HG02973 (cell line): ENCODE measurements at regions not wholly inside any gene's neighbourhood (a gene's known extent, or its start where the extent isn't known, plus 50 kb on each side); places are given as distances from the start of the nearest gene placed in this dataset.

Experiments used
- ATAC-seq: cut with Tn5 transposase; IDR thresholded peaks from one replicate; pipeline ENCODE4 v1.9.1; 2021; ENCODE audit warnings: moderate library complexity; ENCODE audit not compliant: unreplicated experiment

DNA sequence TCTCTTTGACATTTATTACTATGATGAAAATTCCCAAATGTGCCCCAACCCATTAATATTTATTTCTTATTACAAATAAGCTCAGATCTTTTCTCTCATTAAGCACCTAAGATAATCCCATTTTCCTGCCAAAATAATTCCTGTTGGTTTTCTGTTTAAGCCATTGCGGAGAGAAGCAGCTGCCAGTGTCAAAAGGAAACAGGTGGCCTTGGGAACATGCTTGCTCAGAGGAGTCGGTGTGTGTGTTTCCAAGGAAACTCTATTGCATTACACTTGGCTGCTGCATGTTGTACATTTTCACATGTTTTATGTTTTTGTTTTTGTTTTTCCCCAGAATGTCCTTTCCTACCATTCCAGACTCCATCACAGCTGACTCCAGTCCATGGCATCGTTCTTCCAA lies 56.4 kb downstream of the CD24 start:
- ATAC-seq: no peak

DNA sequence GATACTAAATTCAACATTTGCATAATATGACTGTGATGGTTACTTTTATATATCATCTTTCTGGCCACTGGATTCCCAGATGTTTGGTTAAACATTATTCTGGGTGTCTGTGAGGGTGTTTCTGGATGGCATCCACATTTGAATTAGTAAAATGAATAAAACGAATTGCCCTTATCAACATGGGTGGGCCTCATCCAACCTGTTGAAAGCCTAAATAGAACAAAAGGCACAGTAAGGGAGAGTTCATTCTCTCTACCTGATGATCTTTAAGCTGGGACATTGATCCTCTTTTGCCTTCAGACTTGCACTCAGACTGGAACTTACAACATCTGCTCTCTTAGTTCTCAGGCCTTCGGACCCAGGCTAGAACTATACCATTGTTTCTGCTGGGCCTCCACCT lies 57.6 kb downstream of the CD24 start:
- ATAC-seq: no peak

DNA sequence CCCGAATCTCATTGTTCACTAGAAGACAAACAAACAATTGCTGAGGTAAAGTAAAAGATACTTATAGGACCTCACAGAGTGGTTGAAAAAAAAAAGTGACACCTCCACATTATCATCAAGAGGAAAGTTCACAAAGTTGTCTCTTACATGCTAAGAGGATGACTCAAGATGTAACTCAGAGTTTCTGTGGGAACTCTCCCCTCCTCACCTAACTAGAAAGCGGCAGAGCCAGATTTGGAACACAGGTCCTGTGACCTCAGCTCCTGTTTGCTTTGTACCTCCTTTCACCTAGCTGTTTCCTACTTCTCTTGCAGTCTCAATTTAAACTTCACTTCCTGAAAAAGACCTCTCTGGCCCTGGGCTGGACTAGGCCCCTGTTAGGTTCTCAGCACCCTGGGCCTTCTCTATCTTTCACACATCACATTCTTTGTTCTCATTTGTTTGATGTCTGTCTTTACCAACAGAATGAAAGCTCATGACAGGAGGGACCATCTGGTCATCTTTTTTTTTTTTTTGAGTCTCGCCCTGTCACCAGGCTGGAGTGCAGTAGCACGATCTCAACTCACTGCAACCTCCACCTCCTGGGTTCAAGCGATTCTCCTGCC lies 60.8 kb downstream of the CD24 start:
- ATAC-seq: no peak

DNA sequence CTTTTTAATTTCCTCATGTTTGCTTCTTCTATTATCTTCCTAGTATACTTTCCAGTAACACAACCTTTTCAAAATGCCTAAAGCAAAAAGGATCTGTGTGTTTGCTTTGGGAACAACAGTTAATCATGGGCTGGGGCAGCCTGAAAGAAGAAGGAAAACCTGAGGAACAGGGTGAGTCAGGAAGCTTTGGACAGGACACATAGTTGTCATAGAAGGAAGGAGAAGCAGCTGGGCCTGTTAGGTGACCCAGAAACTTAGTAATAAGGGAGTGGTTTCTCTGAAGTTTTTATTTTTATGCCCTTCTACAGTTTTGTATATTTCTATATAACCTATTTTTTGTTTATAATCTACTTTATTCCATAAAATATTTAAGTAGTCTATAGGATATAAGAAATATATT lies 61.4 kb downstream of the CD24 start:
- ATAC-seq: no peak

DNA sequence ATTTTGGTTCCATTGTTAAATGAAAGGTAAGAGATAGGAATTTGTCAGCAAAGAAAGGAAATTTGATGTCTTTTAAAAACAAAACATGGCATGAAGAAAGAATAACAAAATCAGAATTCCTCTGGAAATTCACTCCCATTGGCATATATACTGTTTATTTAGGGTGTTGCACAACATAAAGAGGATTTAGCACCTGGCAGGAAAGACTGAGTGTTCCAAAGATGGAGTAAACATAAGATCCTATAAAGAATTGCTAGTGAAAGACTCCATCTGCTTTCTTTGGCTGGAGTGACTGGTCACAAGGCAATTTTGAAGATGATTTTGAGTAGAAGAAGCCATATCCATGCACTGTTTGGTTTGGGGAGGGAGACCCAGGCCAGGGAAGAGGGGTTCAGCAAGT lies 62.4 kb downstream of the CD24 start:
- no peak for ATAC-seq

DNA sequence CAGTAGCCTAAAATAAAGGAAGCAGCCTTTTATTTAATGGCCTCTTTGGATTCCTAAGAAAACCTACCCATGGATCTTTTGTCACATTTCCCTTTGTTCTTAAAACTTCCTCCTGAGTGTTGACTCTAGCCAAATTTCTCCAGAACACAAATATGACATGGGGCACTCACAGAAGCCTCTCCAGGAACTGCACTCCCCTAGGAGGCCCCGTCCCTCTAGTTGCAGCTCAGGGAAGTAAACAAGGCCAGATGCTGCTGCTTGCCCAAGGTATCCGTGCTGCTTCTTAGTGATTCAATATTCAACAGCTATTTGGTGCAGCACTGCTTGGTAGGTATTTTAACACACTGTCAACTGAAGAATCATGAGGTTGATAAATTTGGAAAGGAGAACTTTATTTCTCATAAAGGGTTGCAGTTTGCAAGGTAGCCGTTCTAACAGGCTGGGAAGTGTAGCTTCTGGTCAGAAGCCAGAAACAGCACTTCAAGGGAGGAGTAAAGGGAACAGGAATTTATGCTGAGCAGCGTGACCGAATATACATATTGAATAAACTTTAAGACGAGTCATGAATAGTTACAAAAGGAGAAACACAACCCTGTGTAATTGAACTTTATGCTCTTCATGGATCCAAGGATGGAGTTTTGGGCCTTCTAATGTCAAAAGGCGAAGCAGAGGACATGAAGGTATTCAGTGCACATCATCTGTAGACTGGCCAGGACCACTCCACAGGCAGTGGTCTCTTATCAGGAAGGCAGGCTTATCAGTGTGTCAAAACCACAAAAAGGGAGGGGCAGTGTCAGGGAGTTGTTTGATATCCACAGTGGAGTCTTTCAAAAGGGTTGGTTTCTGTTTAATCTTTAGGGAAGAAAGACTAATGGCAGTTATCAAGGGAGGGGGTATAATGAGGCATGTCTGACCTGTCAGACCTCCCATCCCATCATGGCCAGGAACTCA lies 63.3 kb downstream of the CD24 start:
- no peak for ATAC-seq

DNA sequence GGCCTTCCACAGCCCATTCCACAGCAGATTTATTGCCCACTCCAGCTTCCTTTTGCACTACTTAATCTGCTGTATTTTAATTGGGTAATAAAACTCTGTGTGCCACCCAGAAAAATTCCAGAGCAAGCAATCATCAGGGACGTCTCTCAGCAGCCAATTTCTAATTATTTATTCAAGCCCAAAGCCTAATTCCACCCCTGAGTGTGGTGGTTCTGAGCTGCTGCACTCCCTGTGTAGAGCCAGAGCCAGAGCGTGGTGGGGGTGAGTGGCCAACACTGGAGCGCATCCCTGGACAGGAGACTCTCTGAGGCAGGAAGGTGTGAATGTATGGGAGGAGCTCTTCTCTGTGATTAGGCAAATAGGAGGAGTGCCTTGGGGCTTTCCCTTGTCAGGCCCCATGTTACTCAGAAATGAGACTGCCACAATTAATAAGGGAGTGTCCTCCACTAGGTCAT lies 66.1 kb downstream of the CD24 start:
- no peak for ATAC-seq

DNA sequence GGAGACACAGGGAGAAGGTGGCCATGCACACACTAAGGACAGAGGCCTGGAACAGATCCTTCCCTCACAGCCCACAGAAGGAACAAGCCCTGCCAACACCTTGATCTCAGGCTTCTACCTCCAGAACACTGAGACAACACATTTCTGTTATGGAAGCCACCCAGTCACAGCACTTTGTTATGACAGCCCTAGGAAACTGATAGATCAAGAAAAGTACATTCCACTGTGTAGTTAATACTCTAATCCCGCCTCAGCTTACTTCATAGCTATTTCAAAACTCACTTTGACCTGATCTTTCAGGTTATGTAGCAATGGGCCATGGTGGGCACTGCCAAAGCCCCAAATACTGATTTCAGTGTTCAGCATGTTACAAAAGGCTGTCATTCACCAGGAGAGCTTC lies 66.8 kb downstream of the CD24 start:
- ATAC-seq: no peak

DNA sequence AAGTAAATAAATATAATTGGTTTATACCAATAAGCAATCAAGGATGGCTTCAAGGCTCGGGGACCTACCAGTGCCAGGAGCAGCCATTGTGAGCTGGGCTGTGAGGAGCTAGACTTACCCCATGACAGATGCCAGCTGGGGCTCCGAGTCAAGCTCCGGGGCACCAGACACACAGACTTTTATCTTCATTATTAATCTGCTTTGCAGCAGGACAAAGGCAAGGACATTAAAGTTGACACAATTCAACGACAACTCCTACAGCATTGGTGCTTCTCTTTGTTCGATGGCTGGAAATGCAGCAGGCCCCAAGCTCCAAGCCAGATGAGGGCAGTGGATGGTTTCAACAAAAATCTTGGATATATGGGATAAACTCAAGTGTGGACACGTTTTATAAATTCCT lies 68.3 kb downstream of the CD24 start:
- ATAC-seq: no peak

DNA sequence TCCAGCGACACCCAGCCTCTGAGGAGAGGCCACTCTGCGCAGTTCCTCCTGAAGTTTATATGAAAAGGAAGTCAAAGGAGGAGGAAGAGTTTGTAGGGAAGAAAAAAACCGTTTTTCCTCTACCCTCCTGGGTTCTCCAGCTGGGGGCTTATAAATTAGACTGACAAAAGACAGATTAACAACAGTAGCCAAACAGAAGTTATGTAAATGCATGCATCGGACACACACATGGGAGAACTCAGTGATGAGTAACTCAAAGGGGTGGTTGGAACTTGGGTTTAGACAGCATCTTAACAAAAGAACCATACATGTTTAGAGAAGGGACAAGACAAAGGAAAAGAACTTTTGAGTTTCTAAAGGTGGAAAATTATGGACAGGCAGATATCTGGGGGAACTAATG lies 71.2 kb downstream of the CD24 start:
- ATAC-seq: no peak

DNA sequence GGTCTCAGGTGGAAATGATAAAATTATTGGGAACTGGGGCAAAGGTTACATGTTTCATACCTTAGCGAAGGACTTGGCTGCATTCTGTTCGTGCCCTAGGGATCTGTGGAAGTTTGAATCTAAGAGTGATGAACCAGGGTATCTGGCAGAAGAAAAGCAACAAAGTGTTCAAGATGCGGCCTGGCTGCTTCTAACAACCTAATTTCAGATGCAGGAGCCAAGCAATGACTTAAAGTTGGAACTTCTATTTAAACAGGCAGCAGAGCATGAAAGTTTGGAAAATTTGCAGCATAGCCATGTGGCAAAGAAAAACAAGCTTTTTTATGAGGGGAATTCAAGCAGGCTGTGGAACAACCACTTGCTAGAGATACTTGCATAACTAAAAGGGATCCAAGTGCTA lies 73.5 kb downstream of the CD24 start:
- ATAC-seq: no peak

DNA sequence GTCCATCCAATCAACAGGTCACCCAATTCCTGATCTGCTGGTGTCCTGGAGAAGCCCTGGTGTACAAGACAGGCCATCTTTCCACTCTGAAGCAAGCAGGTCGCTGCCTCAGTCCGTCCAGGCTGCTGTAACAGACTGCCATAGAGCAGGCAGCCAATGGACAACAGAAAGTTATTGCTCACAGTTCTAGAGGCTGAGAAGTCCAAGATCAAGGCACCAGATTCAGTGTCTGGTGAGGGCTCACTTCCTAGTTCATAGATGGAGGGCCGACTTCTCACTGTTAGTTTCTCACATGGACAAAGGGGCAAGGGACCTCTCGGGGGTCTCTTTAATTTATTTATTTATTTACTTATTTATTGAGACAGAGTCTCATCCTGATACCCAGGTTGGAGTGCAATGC lies 74.8 kb downstream of the CD24 start:
- ATAC-seq: no peak

DNA sequence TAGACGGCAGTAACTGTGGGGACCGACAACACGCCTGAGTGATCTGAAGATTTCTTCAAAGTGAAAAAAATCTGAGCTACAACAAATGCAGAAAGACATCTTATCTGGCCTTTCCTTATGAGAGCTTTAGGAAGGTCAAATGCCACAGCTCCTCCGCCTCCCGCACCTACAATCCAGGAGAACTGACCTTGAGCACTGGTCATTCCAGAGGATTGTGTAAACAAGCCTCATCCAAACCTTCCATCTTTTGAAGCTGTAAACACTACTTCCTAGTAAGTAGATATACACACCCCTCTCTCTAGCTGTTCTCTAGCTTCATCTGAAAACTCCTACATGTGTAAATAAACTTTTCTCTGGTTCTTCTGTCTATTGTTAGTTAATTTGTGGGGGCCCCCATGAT lies 76.9 kb downstream of the CD24 start:
- ATAC-seq: no peak

DNA sequence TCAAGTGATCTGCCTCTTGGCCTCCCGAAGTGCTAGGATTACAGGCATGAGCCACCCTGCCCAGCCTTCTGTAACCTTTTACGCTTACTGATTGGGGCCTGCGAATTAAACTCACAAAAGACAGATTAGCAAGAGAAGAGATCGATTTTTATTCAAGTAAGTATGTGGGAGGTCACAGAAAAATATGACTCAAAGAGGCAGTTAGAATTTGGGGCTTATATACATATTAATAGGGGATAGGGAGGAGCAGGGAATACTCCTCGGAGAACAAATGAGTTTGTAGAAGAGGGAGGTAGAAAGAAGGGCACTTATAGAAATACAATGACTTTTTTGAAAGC lies 78.9 kb downstream of the CD24 start:
- ATAC-seq: no peak

DNA sequence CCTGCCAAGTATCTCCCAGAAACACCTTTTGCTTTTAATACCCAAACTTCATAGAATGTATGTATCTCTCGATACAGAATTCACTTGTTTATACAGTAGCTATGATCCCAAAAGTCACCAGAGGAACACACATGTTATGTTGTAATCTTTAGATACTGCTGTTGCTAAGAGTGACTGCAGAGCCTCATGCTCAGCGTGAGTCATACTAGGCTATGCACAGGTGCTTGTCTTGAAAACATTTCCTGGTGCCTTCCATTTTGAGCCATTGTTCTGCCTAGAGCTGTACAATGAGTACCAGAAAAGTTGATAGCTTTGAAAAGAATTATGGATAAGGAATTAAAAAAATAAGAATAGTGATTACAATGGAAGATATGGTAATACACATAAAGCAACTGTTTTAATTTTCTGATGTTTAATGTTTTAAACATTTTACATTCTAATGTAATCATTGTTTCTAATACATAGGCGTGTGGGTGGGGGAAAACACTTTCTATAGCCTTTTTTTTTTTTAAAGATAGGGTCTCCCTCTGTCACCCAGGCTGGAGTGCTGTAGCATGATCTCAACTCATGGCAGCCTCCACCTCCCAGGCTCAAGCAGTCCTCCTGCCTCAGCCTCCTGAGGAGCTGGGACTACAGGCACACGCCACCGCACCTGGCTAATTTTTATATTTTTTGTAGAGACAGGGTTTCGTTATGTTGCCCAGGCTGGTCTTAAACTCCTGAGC lies 79.4 kb downstream of the CD24 start:
- no peak for ATAC-seq

DNA sequence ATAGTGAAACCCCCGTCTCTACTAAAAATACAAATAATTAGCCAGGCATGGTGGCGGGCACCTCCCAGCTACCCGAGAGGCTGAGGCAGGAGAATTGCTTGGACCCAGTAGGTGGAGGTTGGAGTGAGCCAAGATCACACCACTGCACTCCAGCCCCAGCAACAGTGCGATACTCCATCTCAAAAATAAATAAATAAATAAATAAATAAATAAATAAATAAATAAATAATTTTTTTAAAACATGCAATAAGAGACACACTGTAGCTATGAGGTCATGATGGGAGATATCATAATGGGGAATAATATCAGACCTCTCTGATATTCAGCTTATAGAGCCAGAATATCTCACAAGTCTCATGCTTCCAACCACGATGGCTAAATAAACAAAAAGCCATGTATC lies 82.3 kb downstream of the CD24 start:
- no peak for ATAC-seq

DNA sequence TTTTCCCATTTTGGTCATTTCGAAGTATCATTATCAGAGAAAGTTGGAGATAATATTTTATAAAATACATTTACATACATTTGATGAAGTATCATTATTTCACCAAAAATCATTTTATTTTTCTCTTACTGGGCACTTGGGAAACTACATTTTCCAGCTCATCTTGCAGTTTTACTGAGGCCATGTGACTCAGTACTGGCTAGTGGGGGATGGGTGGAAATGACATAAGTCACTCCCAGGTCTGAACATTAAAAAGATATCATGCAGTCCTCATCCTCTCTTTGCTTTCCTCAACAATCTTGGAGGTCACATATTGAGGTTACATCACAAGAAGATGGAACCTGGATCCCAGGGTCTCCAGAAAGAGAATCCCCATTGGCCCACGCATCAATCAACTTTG lies 84.1 kb downstream of the CD24 start:
- no peak for ATAC-seq

DNA sequence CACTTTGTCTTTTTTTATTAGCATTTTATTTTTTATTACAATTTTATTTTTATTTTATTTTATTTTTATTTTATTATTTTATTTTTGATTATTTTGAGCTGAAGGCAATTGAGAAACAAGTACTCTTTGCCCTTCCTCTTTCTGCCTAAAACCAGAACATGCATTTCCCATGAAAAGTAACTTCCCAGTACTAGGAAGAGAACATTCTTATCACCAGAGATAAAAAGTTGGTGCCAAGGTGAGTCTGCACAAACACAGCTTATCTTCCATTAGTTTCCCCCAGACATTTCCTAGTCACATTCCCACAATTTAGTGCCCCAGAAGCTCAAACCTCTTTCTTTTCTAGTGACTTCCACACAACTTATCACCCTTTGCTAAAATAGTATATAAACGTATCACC lies 84.8 kb downstream of the CD24 start:
- ATAC-seq: no peak

DNA sequence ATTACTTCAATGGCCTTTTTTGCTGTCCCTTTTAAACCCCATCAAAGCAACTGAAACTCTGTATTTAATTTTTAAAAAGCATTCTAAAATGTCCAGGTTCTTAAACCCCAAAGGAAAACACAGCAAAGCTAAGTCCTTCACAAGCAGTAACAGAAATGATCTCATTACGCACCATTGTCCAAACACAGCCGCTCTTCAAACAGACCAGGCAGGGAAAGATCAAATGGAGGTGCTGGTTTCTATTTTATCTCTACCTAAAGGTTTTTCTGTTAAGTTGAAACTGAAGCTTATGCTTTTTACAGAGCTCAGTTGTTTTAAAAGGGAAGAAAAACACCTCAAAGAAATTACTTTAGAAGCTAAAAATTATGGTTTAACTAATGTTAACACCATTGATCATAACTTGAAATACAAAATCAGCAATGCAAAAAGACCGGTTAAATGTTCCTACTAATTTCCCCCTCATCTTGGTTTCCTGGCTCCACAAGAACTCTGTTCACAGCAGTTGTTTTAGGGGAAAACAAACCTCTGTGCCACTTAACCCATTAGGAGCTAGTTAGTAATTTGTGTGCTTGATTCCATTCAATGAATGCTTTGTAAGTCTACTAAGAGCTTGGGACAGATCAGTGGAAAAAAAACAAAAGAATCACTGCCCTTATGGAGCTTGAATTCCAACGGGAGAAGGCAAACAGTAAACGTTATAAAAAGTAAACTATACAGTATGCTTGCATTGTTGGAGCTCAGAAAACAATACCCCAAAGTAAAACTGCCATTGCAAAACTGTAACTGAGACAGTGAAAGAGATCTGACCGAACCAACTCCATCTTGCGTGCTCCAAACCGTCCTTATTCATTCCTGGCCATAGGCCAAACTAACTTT lies 87.4 kb downstream of the CD24 start:
- no peak for ATAC-seq

DNA sequence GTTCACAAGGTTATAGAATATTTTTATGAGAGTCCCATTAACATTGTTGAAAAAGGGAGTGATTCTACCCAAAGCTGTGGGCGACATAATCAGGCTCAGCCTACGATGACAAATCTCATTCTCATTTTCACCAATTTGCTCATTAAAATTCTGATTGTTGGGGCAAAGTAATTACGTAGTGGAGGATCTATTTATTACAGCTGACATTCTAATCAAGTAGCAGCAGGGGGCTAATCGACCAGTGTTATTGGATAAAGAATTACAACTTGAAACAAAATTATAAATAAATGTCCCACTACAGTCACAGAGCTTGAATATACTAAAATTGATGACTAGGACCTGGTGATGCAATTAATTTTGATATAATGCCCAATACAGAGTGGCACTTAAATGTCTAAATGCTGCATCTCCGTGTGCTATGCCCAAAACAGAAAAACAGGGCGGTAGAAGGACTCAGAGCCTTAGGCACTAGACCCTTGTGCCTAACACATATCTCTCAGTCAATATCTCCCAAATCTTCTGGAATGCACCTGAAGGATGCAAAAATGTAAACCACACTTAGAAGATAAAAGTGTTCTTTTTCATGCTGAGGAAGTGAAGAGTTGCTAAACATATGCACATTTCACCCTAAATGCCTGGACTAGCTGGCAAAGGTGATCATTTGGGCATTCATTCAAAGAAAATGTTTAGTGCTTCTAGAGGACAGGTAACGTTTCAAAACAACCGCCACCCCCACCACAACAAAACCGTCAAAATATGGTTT lies 88.3 kb downstream of the CD24 start:
- no peak for ATAC-seq
